H1 (cell line): ENCODE measurements at regions not wholly inside any gene's neighbourhood (a gene's known extent, or its start where the extent isn't known, plus 50 kb on each side); places are given as distances from the start of the nearest gene placed in this dataset.

Source experiments
- CHD2 ChIP-seq: IDR thresholded peaks from 2 replicates; pipeline ENCODE4 v1.6.1; 2012; ENCODE audit warnings: low read length, improper control_type of control experiment
- EGR1 ChIP-seq: IDR thresholded peaks from 2 replicates; pipeline ENCODE4 v1.6.1; 2011; ENCODE audit warnings: low read depth, low read length, borderline replicate concordance
- EP300 ChIP-seq, 2 experiments: IDR thresholded peaks; 1 replicate in 1 of 2; 2 replicates in 1 of 2; pipeline ENCODE4 v1.6.1; 2011 to 2012; ENCODE audit warnings: low read depth in 2 of 2, low read length in 2 of 2, mild to moderate bottlenecking in 2 of 2, borderline replicate concordance in 1 of 2, inconsistent platforms in 1 of 2, moderate library complexity in 1 of 2
- EZH2 ChIP-seq: fragments of 200-600 bp; sonication (generic); IDR thresholded peaks from 2 replicates; pipeline ENCODE4 v1.7.1; 2012; ENCODE audit warnings: low read depth, mild to moderate bottlenecking, moderate library complexity, low read length, inconsistent platforms; ENCODE audit not compliant: severe bottlenecking
- KDM1A ChIP-seq: fragments of 200-600, 300-600 bp; sonication (generic); IDR thresholded peaks from 2 replicates; pipeline ENCODE4 v1.7.1; 2016; ENCODE audit warnings: mild to moderate bottlenecking, low read length, borderline replicate concordance
- MAFK ChIP-seq: IDR thresholded peaks from 2 replicates; pipeline ENCODE4 v1.6.1; 2012; ENCODE audit warnings: low read depth, mild to moderate bottlenecking, improper control_type of control experiment, low read length
- POLR2A ChIP-seq, 2 experiments: IDR thresholded peaks; 1 replicate in 1 of 2; 2 replicates in 1 of 2; pipeline ENCODE4 v1.6.1; 2011; ENCODE audit warnings: low read depth in 2 of 2, low read length in 2 of 2, mild to moderate bottlenecking in 2 of 2; ENCODE audit errors: control extremely low read depth in 1 of 2
- RAD21 ChIP-seq, 2 experiments: IDR thresholded peaks in 1 of 2; conservative IDR thresholded peaks in 1 of 2; 2 replicates each; pipeline ENCODE4 v1.6.1; 2011; ENCODE audit warnings: low read depth in 2 of 2, low read length in 2 of 2, improper control_type of control experiment in 1 of 2, inconsistent platforms in 1 of 2, mild to moderate bottlenecking in 1 of 2, moderate library complexity in 1 of 2
- RNF2 ChIP-seq: fragments of 200-900, 300-1000 bp; sonication (generic); IDR thresholded peaks from 2 replicates; pipeline ENCODE4 v1.7.1; 2016; ENCODE audit warnings: borderline replicate concordance, low read depth, mild to moderate bottlenecking, antibody characterized with exemption, low read length; ENCODE audit not compliant: poor library complexity, severe bottlenecking; ENCODE audit errors: missing control alignments
- SAP30 ChIP-seq: fragments of 300-600 bp; sonication (generic); IDR thresholded peaks from 2 replicates; pipeline ENCODE4 v1.7.1; 2012; ENCODE audit warnings: low read length, moderate library complexity, mild to moderate bottlenecking, inconsistent platforms; ENCODE audit not compliant: insufficient read depth, insufficient replicate concordance
- SP1 ChIP-seq: IDR thresholded peaks from 2 replicates; pipeline ENCODE4 v1.6.1; 2011; ENCODE audit warnings: low read depth, low read length
- YY1 ChIP-seq: IDR thresholded peaks from 2 replicates; pipeline ENCODE4 v1.6.1; 2011; ENCODE audit warnings: low read depth, mild to moderate bottlenecking, low read length
- TF ChIP-seq, protein P1 (sequence below), 3 experiments: IDR thresholded peaks; 1 replicate in 2 of 3; 2 replicates in 1 of 3; pipeline versions ENCODE4 v1.5.1 to v1.6.1; 2011; ENCODE audit warnings: low read length in 3 of 3, mild to moderate bottlenecking in 3 of 3, inconsistent platforms in 2 of 3, low read depth in 1 of 3, moderate library complexity in 1 of 3; ENCODE audit not compliant: insufficient read depth in 1 of 3; ENCODE audit errors: control extremely low read depth in 1 of 3

DNA sequence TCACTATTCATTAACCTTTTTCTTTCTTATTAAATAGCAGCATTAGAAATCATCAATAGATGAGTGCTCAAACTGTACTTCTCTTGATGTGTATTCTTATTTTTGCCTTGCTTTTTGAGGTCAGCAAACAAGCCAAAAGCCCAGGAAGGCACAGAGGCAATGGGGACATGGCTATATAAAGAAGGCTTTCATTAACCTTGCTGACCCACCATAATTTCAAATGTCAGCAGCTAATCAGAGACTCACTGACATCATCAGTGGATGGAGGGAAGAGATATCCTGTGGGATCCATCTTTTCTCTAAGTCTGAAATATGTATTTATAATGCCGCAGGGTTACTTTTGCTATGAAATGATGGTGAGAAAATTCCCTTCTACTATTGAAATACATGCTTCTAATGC lies 1162.8 kb upstream of the ACVR2A start:
- TF ChIP-seq, protein P1, sequence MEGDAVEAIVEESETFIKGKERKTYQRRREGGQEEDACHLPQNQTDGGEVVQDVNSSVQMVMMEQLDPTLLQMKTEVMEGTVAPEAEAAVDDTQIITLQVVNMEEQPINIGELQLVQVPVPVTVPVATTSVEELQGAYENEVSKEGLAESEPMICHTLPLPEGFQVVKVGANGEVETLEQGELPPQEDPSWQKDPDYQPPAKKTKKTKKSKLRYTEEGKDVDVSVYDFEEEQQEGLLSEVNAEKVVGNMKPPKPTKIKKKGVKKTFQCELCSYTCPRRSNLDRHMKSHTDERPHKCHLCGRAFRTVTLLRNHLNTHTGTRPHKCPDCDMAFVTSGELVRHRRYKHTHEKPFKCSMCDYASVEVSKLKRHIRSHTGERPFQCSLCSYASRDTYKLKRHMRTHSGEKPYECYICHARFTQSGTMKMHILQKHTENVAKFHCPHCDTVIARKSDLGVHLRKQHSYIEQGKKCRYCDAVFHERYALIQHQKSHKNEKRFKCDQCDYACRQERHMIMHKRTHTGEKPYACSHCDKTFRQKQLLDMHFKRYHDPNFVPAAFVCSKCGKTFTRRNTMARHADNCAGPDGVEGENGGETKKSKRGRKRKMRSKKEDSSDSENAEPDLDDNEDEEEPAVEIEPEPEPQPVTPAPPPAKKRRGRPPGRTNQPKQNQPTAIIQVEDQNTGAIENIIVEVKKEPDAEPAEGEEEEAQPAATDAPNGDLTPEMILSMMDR (IDR thresholded peaks at IDR 0.05; ENCODE audit: control extremely low read depth in 1 of 3, insufficient read depth in 1 of 3, low read depth in 1 of 3, low read length in 3 of 3): no peak
- TF ChIP-seq RAD21 (IDR thresholded peaks at IDR 0.05 in 1 of 2, conservative IDR thresholded peaks at IDR 0.05 in 1 of 2; ENCODE audit: low read depth in 2 of 2, low read length in 2 of 2) (no peak), EP300 (IDR thresholded peaks at IDR 0.05; ENCODE audit: borderline replicate concordance in 1 of 2, low read depth in 2 of 2, low read length in 2 of 2) (no peak), EZH2 (no peak), CHD2 (no peak), RNF2 (no peak), EGR1 (no peak), KDM1A (no peak), SAP30 (no peak), POLR2A (IDR thresholded peaks at IDR 0.05; ENCODE audit: control extremely low read depth in 1 of 2, low read depth in 2 of 2, low read length in 2 of 2) (no peak), MAFK (no peak), SP1 (no peak), YY1 (no peak)
